ENCODE measurements at regions not wholly inside any gene's neighbourhood (a gene's known extent, or its start where the extent isn't known, plus 50 kb on each side); places are given as distances from the start of the nearest gene placed in this dataset.

DNA sequence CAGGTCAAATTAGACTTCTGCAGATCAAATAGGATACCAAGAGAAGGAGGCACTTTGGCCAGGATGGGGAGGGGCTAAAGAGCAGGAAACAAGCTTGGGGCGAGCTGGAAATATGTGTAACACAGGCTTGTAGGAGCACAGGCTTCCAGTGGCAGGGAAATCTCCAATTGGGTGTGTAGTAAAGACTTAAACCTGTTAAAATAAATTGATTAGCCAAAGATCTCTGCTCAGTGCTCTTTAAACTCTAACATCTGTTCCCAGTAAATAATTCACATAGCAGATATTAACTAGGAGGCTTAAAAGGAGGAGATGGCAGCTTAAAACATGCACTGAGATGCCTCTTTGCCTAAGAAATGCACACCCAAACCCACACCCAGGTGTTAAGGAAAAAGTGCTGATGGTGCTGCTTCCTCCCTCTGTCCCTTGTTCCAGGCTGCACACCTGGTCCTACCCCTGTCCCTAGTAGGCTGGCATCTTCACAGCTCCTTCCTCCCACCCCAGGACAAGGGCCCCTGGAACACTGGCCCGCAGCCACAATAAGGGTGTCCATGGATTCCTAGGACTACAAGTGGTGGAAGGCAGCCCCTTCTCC is 93.5 kb upstream of the MLN start:
- Mint-ChIP-seq H3K9me3 (no peaks in the 10 kb centered on the region), H3K4me1 (peaks cover 16% of the 10 kb centered on the region), H3K4me3 (no peak overlapping the region), H3K27me3 (ENCODE audit: low read depth) (peaks cover 57% of the 10 kb centered on the region), H3K27ac (no peak overlapping the region), H3K36me3 (no peaks in the 10 kb centered on the region)
- TF ChIP-seq, protein P1, sequence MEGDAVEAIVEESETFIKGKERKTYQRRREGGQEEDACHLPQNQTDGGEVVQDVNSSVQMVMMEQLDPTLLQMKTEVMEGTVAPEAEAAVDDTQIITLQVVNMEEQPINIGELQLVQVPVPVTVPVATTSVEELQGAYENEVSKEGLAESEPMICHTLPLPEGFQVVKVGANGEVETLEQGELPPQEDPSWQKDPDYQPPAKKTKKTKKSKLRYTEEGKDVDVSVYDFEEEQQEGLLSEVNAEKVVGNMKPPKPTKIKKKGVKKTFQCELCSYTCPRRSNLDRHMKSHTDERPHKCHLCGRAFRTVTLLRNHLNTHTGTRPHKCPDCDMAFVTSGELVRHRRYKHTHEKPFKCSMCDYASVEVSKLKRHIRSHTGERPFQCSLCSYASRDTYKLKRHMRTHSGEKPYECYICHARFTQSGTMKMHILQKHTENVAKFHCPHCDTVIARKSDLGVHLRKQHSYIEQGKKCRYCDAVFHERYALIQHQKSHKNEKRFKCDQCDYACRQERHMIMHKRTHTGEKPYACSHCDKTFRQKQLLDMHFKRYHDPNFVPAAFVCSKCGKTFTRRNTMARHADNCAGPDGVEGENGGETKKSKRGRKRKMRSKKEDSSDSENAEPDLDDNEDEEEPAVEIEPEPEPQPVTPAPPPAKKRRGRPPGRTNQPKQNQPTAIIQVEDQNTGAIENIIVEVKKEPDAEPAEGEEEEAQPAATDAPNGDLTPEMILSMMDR (IDR thresholded peaks at IDR 0.05; ENCODE audit: unreplicated experiment): no peak
- no peak for DNase-seq (ENCODE audit: low spot score in 2 of 2, unreplicated experiment in 2 of 2)

- H3K4me3 Mint-ChIP-seq: no peak overlapping the region
- H3K4me1 Mint-ChIP-seq: peaks cover 10% of the 10 kb centered on the region
- H3K36me3 Mint-ChIP-seq: no peaks in the 10 kb centered on the region
- H3K27ac Mint-ChIP-seq: no peak overlapping the region
- no peaks in the 10 kb centered on the region for H3K9me3 Mint-ChIP-seq
- DNase-seq (ENCODE audit: low spot score in 2 of 2, unreplicated experiment in 2 of 2): no peak
- TF ChIP-seq, protein P1 (IDR thresholded peaks at IDR 0.05; ENCODE audit: unreplicated experiment): no peak
- H3K27me3 Mint-ChIP-seq (ENCODE audit: low read depth): peaks cover 57% of the 10 kb centered on the region
These were observed 92.8 kb upstream of the MLN start for GRCh38 chr6:33896391-33897188.

DNA sequence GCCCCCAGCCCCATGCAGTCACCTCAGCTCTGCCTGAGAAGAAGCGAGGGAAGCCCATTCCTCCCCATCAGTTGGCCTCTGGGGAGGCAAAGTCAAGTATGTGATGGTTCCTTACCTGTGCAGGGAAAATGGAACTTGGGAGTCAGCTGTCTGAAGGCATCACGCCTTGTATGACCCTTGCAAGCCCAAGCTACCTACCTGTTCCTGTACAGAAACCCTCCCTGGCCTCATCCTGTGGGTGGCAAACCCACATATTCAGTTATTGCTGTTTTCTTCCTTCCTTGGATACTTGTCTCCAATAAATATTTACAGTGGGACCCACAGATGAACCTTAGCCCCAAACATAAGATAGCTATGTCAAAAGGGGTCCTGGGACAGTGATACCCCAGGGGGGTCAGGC is 92.2 kb upstream of the MLN start:
- Mint-ChIP-seq H3K4me1 (peaks cover 4% of the 10 kb centered on the region), H3K36me3 (no peaks in the 10 kb centered on the region), H3K27ac (no peak overlapping the region), H3K27me3 (ENCODE audit: low read depth) (peaks cover 57% of the 10 kb centered on the region), H3K9me3 (no peaks in the 10 kb centered on the region), H3K4me3 (no peak overlapping the region)
- TF ChIP-seq, protein P1 (IDR thresholded peaks at IDR 0.05; ENCODE audit: unreplicated experiment): no peak
- no peak for DNase-seq (ENCODE audit: low spot score in 2 of 2, unreplicated experiment in 2 of 2)

- H3K27ac Mint-ChIP-seq: no peak overlapping the region
- no peak overlapping the region for H3K4me3 Mint-ChIP-seq
- TF ChIP-seq, protein P1 (IDR thresholded peaks at IDR 0.05; ENCODE audit: unreplicated experiment): no peak
- no peak for DNase-seq (ENCODE audit: low spot score in 2 of 2, unreplicated experiment in 2 of 2)
- H3K9me3 Mint-ChIP-seq: no peaks in the 10 kb centered on the region
- H3K4me1 Mint-ChIP-seq: peaks cover 4% of the 10 kb centered on the region
- no peaks in the 10 kb centered on the region for H3K36me3 Mint-ChIP-seq
- peaks cover 59% of the 10 kb centered on the region for H3K27me3 Mint-ChIP-seq (ENCODE audit: low read depth)
These were observed 91.5 kb upstream of the MLN start for GRCh38 chr6:33895296-33895695.

DNA sequence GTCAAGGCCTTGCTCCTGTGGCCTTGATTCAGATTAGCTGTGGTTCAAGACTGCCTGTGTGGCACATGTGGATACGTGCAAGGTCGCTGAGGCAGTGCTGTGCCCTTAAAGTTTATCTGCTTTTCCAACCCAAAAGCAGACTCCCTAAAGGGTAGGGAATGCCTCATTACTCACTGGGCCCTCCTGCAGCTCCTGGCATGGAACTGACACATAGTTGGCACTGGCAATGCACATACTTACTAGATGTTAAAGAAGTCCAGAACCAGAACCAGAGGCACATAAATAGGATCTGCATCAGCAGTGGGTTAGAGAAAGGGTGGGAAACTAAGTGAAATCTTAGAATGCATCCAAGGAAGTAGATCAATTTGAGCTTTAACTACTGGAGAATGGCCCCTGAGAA is 90.6 kb upstream of the MLN start:
- H3K27ac Mint-ChIP-seq: no peak overlapping the region
- no peak for DNase-seq (ENCODE audit: low spot score in 2 of 2, unreplicated experiment in 2 of 2)
- H3K27me3 Mint-ChIP-seq (ENCODE audit: low read depth): peaks cover 65% of the 10 kb centered on the region
- no peaks in the 10 kb centered on the region for H3K9me3 Mint-ChIP-seq
- H3K36me3 Mint-ChIP-seq: no peaks in the 10 kb centered on the region
- H3K4me1 Mint-ChIP-seq: peaks cover 4% of the 10 kb centered on the region
- no peak overlapping the region for H3K4me3 Mint-ChIP-seq
- TF ChIP-seq, protein P1 (IDR thresholded peaks at IDR 0.05; ENCODE audit: unreplicated experiment): no peak
